ENCODE measurements at regions not wholly inside any gene's neighbourhood (a gene's known extent, or its start where the extent isn't known, plus 50 kb on each side); places are given as distances from the start of the nearest gene placed in this dataset.

DNA sequence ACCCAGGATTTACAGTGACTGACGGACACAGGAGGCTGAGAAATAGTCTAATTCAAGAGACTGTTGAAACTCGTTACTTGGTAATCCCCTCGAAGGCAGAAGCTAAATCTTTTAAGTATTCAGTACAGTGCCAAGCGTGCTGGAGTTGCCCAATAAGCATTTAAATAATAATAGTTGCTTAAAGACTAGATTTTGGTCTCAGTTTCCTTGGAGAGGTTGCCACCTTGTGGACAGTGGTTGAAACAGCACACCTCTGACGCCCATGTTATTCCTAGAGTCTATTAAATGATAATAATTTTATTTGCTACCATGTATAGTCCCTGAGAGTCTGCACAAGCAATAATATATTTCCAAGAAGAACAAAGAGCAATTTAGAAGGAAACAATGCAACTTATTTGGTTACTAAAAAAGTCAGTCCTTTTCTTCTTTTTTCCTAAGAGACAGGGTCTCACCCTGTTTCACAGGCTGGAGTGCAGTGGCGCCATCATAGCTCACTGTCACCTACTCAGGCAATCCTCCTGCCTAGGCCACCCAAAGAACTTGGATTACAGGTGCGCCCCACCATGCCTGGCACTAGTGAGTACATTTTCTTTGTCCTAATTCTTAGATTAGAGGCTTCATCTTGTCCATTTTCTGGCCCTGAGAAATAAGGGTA lies 138.0 kb upstream of the NUDT7 start (continued):
- 0 out of 2 replicates have a peak, but pooled peaks have one; percentile 39 for TF ChIP-seq SMYD3 (CRISPR knock-in tag; IDR thresholded peaks at IDR 0.05)
- 0 out of 2 replicates have a peak, but pooled peaks have one; percentile 33 for TF ChIP-seq SNAPC2 (CRISPR knock-in tag; IDR thresholded peaks at IDR 0.05)
- TF ChIP-seq ESRRA (CRISPR knock-in tag; IDR thresholded peaks at IDR 0.05; ENCODE audit: low read depth), result no peak
- no peak for TF ChIP-seq TBL1XR1 (IDR thresholded peaks at IDR 0.05; ENCODE audit: borderline replicate concordance, low read length, partially characterized antibody)
- TF ChIP-seq, protein P1, sequence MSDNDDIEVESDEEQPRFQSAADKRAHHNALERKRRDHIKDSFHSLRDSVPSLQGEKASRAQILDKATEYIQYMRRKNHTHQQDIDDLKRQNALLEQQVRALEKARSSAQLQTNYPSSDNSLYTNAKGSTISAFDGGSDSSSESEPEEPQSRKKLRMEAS (IDR thresholded peaks at IDR 0.05), result no peak
- no peak for TF ChIP-seq JDP2 (CRISPR knock-in tag; IDR thresholded peaks at IDR 0.05; ENCODE audit: borderline replicate concordance)
- peak; percentile 99 for TF ChIP-seq SMC3 (IDR thresholded peaks at IDR 0.05; ENCODE audit: low read length)
- TF ChIP-seq TCF7 (IDR thresholded peaks at IDR 0.05; ENCODE audit: low read depth), result no peak
- no peak for TF ChIP-seq ISL2 (CRISPR knock-in tag; IDR thresholded peaks at IDR 0.05)
- TF ChIP-seq ZFAT (CRISPR knock-in tag; conservative IDR thresholded peaks at IDR 0.05), result no peak
- TF ChIP-seq SOX13 (IDR thresholded peaks at IDR 0.05), result no peak
- TF ChIP-seq SOX13 (CRISPR knock-in tag; conservative IDR thresholded peaks at IDR 0.05 in 1 of 2, IDR thresholded peaks at IDR 0.05 in 1 of 2), result peak in 1 of 2 experiments; percentile 12; a peak in 1 of 4 replicates
- no peak for TF ChIP-seq SMAD1 (CRISPR knock-in tag; IDR thresholded peaks at IDR 0.05; ENCODE audit: borderline replicate concordance, low read depth)

Measured in HepG2 (cell line).